Epidermal melanocyte (primary cell): ENCODE measurements at regions not wholly inside any gene's neighbourhood (a gene's known extent, or its start where the extent isn't known, plus 50 kb on each side); places are given as distances from the start of the nearest gene placed in this dataset.

Experiments
- DNase-seq: peaks from one replicate; pipeline ENCODE4 v3.0.0; 2011; ENCODE audit warnings: low spot score; ENCODE audit not compliant: insufficient read length

GRCh38 chr17:68182940-68183551 is 64.8 kb upstream of the AMZ2 start:
- DNase-seq = no peak

DNA sequence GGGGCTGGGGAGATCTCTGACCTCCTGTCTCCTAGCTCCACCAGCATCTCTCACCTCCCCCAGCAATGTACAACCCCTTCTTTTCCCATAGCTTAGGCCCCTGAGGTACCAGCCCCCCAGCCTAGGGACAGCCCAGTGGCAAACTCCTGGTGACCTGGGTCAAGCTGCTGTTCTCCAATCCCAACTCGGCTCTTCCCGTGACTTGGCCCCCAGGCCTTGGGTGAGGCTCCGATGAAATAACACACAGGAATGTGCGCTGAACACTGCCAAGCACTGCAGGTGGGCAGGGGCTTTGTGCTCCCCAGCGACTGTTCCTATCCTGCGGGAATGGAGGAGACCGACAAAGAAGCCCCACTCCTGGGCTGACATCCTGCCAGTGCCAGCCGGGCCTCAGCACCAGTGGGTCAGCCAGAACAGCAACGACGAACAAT is 63.7 kb upstream of the AMZ2 start:
- no peak for DNase-seq

DNA sequence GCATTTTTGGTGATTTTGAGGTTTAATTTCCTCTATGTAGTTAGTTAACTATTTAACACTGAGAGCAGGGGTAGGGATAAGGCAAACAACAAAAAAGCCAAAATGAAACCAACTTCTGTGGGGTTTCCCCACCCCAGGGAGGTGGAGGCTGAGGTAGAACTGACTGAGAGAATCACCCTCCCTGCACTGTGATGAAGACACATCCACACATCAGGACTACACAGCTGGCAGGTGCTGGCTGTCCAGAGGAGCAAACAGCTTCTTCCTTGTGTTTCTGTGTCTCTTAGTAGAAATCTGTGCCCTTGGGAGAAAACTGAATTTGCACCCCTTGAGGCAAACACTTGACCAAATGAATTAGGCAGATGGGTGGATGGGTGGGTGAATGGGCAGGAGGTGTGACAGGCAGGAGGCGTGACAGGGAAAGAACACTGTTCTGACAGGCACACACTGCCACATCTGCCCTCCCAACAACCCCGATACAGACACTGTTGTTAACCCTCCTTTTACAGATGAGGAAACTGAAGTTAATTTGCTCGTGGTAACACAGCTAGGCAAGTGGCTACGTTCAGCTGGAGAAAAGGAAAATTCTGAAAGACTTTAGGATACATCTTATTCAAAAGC is 62.9 kb upstream of the AMZ2 start:
- no peak for DNase-seq

DNA sequence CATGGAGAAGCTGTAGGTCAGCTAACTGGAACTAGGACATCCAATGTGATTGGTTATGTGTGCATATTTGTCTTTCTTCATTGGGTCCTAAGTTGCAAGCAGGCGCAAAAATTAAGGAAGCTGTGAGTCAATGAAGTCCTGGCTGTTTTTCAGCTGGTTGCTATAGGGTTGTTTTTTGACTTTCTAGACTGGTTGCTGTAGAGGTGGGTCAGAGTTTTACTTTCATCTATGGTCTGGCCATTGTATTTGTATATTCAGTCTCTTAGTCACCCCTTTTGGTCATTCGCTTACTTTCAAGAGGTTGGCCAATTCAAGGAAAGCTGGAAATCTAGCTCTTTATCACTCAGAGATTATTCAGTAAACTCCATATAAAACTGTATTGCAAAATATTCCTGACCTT is 62.0 kb upstream of the AMZ2 start:
- DNase-seq = no peak

DNA sequence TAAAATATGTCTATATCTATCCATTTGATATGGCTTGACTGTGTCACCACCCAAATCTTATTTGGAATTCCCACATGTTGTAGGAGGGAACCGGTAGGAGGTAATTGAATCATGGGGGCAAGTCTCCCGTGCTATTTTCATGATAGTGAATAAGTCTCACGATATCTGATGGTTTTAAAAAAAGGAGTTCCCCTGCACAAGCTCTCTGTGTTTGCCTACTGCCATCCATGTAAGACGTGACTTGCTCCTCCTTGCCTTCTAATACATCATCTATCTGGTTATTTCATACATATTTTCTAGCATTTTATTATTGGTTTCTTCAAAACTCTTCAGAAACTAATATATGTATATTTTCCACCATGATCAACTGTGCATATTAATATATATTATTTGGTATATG is 57.3 kb upstream of the AMZ2 start:
- no peak for DNase-seq

DNA sequence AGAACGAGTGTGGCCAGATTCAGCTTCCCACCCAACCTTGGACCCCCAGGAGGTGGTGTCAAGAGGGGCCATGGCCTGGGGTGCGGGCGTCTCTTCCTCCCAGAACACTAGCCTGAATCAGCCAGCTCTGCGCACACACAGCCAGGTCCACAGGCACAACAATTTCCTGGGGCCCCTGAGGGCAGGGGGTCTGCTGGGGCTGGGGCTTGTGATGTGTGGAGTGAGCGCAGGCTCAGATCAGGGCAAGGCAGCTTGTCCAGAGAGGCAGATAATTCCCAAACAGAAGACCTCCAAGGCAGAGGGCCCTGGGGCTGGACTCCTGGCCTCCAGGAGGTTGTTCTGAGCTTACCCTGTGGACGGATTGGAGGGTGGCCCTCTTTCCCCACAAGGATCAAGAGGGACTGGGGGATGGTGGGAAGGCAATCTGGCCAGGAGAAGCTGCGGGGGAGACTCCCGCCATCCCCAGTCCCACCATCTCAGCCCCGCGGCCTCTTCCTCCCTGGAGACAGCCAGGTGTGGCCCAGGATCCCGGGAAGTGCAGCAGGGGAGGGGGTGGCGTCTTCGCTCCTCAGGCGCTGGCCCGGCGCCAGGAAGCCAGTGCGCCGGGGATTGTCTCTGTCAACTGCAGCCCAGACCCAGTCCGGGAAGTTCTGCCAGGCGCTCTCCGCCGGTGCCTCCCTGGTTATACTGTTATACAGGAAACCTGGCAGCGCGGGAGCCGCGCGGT is 52.0 kb upstream of the AMZ2 start:
- no peak for DNase-seq

GRCh38 chr17:68196394-68197090 is 51.3 kb upstream of the AMZ2 start:
- DNase-seq = no peak

GRCh38 chr17:68197091-68197996 is 50.5 kb upstream of the AMZ2 start:
- no peak for DNase-seq

- no peak for DNase-seq
Measured at GRCh38 chr17:68197997-68198930, 49.6 kb upstream of the AMZ2 start.
